Right atrium auricular region (tissue), 2 donors: ENCODE measurements at regions not wholly inside any gene's neighbourhood (a gene's known extent, or its start where the extent isn't known, plus 50 kb on each side); places are given as distances from the start of the nearest gene placed in this dataset.
A peak's percentile ranks its signal among the peaks of the same experiment; 100 is the strongest.

ENCODE experiments used
- DNase-seq: peaks from one replicate; pipeline ENCODE4 v3.0.0-alpha.2; 2019; ENCODE audit warnings: low spot score
- H3K27ac ChIP-seq, 2 donors: fragments of 200-600 bp; sonication (generic); 1 replicate in 1 of 2; 2 replicates in 1 of 2; pipeline ENCODE4 v1.5.1; 2016 to 2019
- H3K27me3 ChIP-seq, 2 donors: fragments of 200-600 bp; sonication (generic); one replicate each; pipeline versions ENCODE4 v1.5.1 to v1.6.0; 2017 to 2019
- H3K36me3 ChIP-seq: fragments of 200-600 bp; sonication (generic); one replicate; pipeline ENCODE4 v1.5.1; 2016
- H3K4me1 ChIP-seq, 2 donors: fragments of 200-600 bp; sonication (generic); one replicate each; pipeline versions ENCODE4 v1.5.1 to v1.6.0; 2017 to 2019
- H3K4me3 ChIP-seq, 2 donors: fragments of 200-600 bp; sonication (generic); 1 replicate in 1 of 2; 2 replicates in 1 of 2; pipeline ENCODE4 v1.5.1; 2017 to 2019; ENCODE audit warnings: mild to moderate bottlenecking in 1 of 2, moderate library complexity in 1 of 2
- H3K9me3 ChIP-seq, 2 donors: fragments of 200-600 bp; sonication (generic); one replicate each; pipeline ENCODE4 v1.5.1; 2019
- CTCF ChIP-seq, 2 donors: fragments of 200-600 bp; sonication (generic); IDR thresholded peaks; one replicate each; pipeline ENCODE4 v1.5.1; 2019; ENCODE audit warnings: antibody characterized with exemption in 2 of 2

GRCh38 chr14:95417492-95417891 lies 97.8 kb upstream of the CLMN start:
- Histone ChIP-seq H3K4me1 (no peaks in the 10 kb centered on the region), H3K4me3 (no peak overlapping the region), H3K27me3 (no peaks in the 10 kb centered on the region), H3K27ac (no peak overlapping the region), H3K36me3 (peaks cover 25% of the 10 kb centered on the region), H3K9me3 (no peaks in the 10 kb centered on the region)
- DNase-seq: no peak
- no peak for TF ChIP-seq CTCF (IDR thresholded peaks at IDR 0.05)

GRCh38 chr14:95415993-95416392 lies 96.3 kb upstream of the CLMN start:
- no peak for DNase-seq
- no peaks in the 10 kb centered on the region for H3K4me1 ChIP-seq
- no peaks in the 10 kb centered on the region for H3K27me3 ChIP-seq
- H3K36me3 ChIP-seq: peaks cover 18% of the 10 kb centered on the region
- no peaks in the 10 kb centered on the region for H3K9me3 ChIP-seq
- no peak overlapping the region for H3K4me3 ChIP-seq
- no peak for TF ChIP-seq CTCF (IDR thresholded peaks at IDR 0.05)
- no peak overlapping the region for H3K27ac ChIP-seq

GRCh38 chr14:95413289-95414215 lies 93.8 kb upstream of the CLMN start:
- H3K36me3 ChIP-seq: peaks cover 18% of the 10 kb centered on the region
- TF ChIP-seq CTCF (IDR thresholded peaks at IDR 0.05): no peak
- DNase-seq: no peak
- no peaks in the 10 kb centered on the region for H3K27me3 ChIP-seq
- H3K4me1 ChIP-seq: peaks cover 0 to 22% of the 10 kb centered on the region in 2 donors
- no peaks in the 10 kb centered on the region for H3K9me3 ChIP-seq
- H3K4me3 ChIP-seq: no peak overlapping the region
- no peak overlapping the region for H3K27ac ChIP-seq

- Histone ChIP-seq H3K9me3 (no peaks in the 10 kb centered on the region), H3K27me3 (no peaks in the 10 kb centered on the region), H3K27ac (peak overlapping the region; percentile 54 to 56), H3K36me3 (no peaks in the 10 kb centered on the region), H3K4me3 (no peak overlapping the region), H3K4me1 (peaks cover 0 to 29% of the 10 kb centered on the region in 2 donors)
- DNase-seq: no peak
- no peak for TF ChIP-seq CTCF (IDR thresholded peaks at IDR 0.05)
Measured at GRCh38 chr14:95410838-95411237, 91.1 kb upstream of the CLMN start.

- H3K27ac ChIP-seq: peak overlapping the region; percentile 54 to 56
- no peak for DNase-seq
- no peak for TF ChIP-seq CTCF (IDR thresholded peaks at IDR 0.05)
- H3K4me3 ChIP-seq: no peak overlapping the region
- peaks cover 0 to 29% of the 10 kb centered on the region in 2 donors for H3K4me1 ChIP-seq
- H3K36me3 ChIP-seq: no peaks in the 10 kb centered on the region
- no peaks in the 10 kb centered on the region for H3K27me3 ChIP-seq
- H3K9me3 ChIP-seq: no peaks in the 10 kb centered on the region
Measured at GRCh38 chr14:95409477-95410272, 90.0 kb upstream of the CLMN start.
